Fibroblast of mammary gland (primary cell): ENCODE measurements at regions not wholly inside any gene's neighbourhood (a gene's known extent, or its start where the extent isn't known, plus 50 kb on each side); places are given as distances from the start of the nearest gene placed in this dataset.

Experiments
- DNase-seq: peaks from one replicate; pipeline ENCODE4 v3.0.0-alpha.2; 2010; ENCODE audit warnings: low read depth
- H3K4me3 ChIP-seq: 2 replicates; pipeline ENCODE4 v1.5.1; 2011; ENCODE audit warnings: low read depth, mild to moderate bottlenecking, low read length, moderate library complexity; ENCODE audit not compliant: control insufficient read depth
- CTCF ChIP-seq: conservative IDR thresholded peaks from 2 replicates; pipeline ENCODE4 v1.5.1; 2011; ENCODE audit warnings: low read depth, low read length, inconsistent platforms; ENCODE audit not compliant: control insufficient read depth, insufficient read depth

DNA sequence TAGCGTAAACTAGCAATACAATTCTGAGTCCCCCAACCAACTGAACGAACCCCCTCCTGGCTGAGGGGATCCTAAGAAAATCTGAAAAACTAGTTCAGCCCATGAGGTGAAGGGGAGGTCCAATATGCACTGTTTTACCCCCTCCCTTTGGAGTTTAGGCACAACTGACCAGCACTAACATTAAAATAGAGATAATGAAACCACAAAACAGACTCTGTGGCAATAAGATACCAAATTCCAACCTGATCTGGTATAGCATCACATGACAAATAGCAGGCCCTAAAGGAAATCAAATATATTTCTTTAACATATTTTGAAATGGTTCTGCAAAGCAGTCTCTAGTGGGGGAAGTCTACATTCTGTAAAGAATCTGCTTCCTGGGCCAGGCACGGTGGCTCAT, 522.5 kb downstream of the TYW1 start:
- no peak for TF ChIP-seq CTCF

DNA sequence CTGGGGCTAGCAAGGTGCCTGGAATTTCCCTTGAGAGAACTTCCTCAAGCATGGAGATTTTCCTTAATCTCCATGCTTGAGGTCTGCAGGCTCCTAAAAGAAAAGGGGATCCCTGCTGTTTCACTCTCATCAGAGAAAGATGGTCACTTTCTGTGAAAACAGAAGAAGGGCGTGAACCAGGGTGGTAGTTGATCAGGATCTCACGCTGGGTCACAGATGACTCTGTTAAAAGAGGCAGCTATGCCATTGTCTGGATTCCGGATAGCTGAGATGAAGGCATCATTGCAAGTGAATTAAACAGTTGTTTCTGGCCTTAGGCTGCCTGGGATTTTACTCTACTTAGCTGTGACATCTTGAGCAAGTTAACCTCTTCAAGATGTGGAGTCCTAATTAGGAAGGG, 525.9 kb downstream of the TYW1 start:
- no peak for TF ChIP-seq CTCF
- H3K4me3 ChIP-seq: no peak overlapping the region
- DNase-seq: no peak

More for the DNA sequence above, 522.5 kb downstream of the TYW1 start:
- H3K4me3 ChIP-seq: no peak overlapping the region
- DNase-seq: no peak

GRCh38 chr7:67523713-67524112, 527.1 kb downstream of the TYW1 start:
- no peak for DNase-seq
- TF ChIP-seq CTCF: no peak
- H3K4me3 ChIP-seq: no peak overlapping the region

GRCh38 chr7:67525588-67525987, 529.0 kb downstream of the TYW1 start:
- no peak overlapping the region for H3K4me3 ChIP-seq
- DNase-seq: no peak
- no peak for TF ChIP-seq CTCF

- H3K4me3 ChIP-seq: no peak overlapping the region
- no peak for TF ChIP-seq CTCF
These were observed 538.8 kb downstream of the TYW1 start for GRCh38 chr7:67535241-67535989.

DNA sequence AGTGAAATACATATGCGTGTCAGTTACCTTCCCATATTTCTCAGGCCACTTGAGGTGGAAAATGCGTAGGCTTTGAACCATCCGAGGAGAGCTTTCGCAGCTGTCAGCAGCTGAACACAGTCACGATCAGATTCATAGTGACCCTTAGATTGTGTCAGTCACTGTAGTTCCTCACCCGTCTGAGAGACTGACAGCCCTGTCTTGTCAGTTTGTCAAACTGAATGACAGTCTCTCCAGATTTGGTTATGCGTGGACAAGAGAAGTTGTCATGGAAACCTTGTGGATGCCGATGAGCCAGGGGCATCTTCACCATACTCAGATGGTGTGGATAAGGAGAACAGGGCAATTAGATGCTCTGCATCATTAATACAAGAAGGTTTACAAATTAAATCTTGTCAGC, 546.3 kb downstream of the TYW1 start:
- TF ChIP-seq CTCF: no peak
- no peak overlapping the region for H3K4me3 ChIP-seq
- DNase-seq: no peak

More at GRCh38 chr7:67535241-67535989, 538.8 kb downstream of the TYW1 start:
- no peak for DNase-seq
